ENCODE measurements at regions not wholly inside any gene's neighbourhood (a gene's known extent, or its start where the extent isn't known, plus 50 kb on each side); places are given as distances from the start of the nearest gene placed in this dataset.

DNA sequence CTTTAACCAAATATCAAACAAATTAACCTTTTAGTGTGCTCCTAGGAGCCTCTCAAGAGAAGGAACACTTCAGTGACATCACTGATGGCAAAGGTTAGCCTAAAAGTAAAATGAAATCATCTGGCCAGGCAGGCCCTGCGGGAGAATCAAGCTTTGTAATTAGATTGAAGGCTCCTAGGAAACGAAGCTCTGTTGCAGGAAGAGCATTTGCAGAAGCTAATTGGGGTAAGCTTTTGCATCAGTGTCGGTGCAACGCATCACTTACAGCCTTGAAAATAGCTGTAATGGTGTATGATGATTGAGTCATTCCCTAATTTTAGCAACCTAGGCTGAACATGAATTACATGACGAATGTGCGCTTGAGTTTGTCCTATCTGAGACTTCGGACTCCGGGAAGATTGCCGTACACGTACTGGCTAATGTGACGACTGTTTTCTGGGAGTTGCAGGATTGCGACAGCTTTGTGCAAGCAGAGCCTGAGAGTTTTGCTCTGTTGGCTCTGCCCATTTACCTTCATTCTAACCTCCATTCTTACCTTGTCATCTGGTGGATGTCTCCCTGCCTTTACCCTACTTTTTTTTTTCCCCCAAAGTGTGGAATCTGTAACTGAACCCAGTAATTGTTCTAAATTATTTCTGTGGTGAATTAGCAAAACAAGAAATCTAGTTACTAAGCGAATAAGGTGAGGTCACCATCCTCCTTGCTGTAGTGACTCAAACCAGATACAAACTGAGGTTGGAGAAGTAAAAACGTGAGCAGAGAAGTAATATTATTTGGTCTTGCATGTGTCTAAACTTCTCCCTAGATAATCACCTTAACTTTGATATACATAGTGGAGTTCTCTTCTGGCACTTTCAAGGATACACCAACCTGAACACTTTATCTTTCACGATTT is 675.9 kb upstream of the CITED2 start:
- H3K4me3 ChIP-seq (ENCODE audit: low read length), result no peak overlapping the region
- H3K36me3 ChIP-seq (ENCODE audit: control insufficient read depth, insufficient read depth, low read length), result no peaks in the 10 kb centered on the region
- no peak overlapping the region for H3K9ac ChIP-seq (ENCODE audit: low read length)
- no peaks in the 10 kb centered on the region for H3K27me3 ChIP-seq (ENCODE audit: control insufficient read depth, insufficient read depth, low read length)
- H3K27ac ChIP-seq (ENCODE audit: low read depth, low read length), result no peak overlapping the region
- H3K4me1 ChIP-seq (ENCODE audit: control insufficient read depth, insufficient read depth, low read length), result peaks cover 3% of the 10 kb centered on the region

DNA sequence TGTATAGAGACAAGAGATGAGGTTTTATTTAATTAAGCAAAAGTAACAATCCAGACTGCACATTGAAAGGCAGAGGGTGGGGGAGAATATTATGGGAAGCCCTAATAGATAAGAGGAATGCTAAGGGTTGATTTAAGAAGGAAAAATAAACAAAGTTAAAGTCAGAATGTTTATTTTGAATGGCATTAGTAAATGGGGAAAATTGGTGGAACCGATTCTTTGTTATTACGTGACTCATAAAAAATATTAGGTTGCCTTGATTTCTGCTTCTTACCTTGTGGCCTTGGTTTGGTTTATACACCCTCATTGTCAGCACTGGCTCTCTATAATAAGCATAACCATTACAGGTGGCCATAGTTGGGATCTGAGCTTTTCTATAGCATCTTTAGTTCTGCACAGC is 674.8 kb upstream of the CITED2 start:
- no peak overlapping the region for H3K4me3 ChIP-seq (ENCODE audit: low read length)
- H3K9ac ChIP-seq (ENCODE audit: low read length), result no peak overlapping the region
- H3K36me3 ChIP-seq (ENCODE audit: control insufficient read depth, insufficient read depth, low read length), result no peaks in the 10 kb centered on the region
- H3K27me3 ChIP-seq (ENCODE audit: control insufficient read depth, insufficient read depth, low read length), result no peaks in the 10 kb centered on the region
- no peak overlapping the region for H3K27ac ChIP-seq (ENCODE audit: low read depth, low read length)
- H3K4me1 ChIP-seq (ENCODE audit: control insufficient read depth, insufficient read depth, low read length), result peaks cover 3% of the 10 kb centered on the region

DNA sequence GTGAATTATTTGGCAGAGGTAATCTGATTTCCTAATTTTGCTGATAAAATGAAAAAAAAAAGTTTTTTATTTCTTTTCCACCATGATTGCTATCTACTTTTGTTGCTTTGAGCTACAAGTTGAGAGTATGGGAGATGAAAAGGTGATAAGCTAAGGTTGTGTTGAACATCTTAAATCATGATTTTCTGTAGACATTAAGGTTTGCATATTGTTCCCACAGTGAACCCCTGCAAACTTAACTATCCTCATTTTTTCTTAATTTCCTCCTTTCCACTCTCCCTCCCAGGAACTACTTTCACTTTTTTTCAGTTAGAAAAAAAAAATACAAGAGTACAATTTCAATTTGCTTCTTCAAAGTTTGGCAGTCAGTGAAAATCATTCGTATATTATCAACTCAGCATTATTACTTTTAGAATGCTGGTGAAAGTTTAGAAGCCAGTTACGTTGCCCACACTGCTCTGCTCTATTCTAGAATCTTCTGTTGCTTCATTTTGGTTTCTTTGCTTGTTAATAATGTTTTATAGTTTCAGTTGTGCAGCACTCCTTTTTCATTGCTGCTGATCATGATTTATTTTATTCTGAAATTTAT is 673.8 kb upstream of the CITED2 start:
- H3K4me1 ChIP-seq (ENCODE audit: control insufficient read depth, insufficient read depth, low read length), result peaks cover 3% of the 10 kb centered on the region
- H3K27me3 ChIP-seq (ENCODE audit: control insufficient read depth, insufficient read depth, low read length), result no peaks in the 10 kb centered on the region
- no peaks in the 10 kb centered on the region for H3K36me3 ChIP-seq (ENCODE audit: control insufficient read depth, insufficient read depth, low read length)
- H3K27ac ChIP-seq (ENCODE audit: low read depth, low read length), result no peak overlapping the region
- no peak overlapping the region for H3K4me3 ChIP-seq (ENCODE audit: low read length)
- no peak overlapping the region for H3K9ac ChIP-seq (ENCODE audit: low read length)

DNA sequence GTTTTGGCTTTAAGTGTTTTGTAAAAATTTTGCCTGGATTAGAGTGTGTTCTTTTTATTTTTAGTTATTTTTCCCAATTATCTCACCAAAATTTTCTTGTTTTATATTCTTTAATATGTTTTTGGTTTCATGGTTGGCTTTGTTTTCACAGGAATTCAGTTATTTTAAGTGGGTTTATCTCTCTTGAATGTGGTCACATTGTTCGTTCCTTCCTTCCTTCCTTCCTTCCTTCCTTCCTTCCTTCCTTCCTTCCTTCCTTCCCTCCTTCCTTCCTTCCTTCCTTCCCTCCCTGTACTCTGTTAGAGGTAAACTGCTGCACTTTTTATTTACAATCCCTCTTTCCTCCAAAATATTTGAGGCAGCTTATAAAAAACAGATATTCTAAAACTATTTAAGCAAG is 672.9 kb upstream of the CITED2 start:
- Histone ChIP-seq H3K27me3 (ENCODE audit: control insufficient read depth, insufficient read depth, low read length) (no peaks in the 10 kb centered on the region), H3K4me3 (ENCODE audit: low read length) (no peak overlapping the region), H3K9ac (ENCODE audit: low read length) (no peak overlapping the region), H3K36me3 (ENCODE audit: control insufficient read depth, insufficient read depth, low read length) (no peaks in the 10 kb centered on the region), H3K27ac (ENCODE audit: low read depth, low read length) (no peak overlapping the region), H3K4me1 (ENCODE audit: control insufficient read depth, insufficient read depth, low read length) (peaks cover 3% of the 10 kb centered on the region)

DNA sequence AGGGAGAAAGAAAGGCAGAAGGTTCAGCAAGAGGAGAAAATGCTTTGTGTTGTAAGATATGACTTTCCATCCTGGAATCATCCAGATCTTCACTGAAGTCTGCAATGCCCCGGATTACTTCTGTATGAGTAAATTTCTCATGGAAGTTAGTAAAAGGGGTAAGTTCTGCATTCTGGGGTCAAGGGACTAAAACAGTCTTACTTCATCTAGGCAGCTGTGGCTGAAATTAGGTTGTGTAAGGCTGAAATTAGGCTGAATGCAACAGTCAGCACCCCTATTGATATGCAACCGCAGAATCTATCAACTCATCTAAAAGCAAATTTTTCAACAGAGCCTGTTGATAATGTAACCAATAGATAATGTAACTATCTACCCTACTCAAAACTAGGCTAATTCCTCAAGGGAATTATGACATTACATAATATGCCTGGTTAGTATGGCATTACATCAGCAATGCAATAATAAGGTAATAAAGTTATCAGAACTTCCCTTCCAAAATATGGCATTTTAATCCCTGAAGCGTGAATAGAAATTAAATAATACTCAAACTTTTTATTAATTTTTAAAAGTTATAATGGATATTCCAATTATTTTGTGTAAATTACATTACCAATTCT is 671.7 kb upstream of the CITED2 start:
- no peak overlapping the region for H3K27ac ChIP-seq (ENCODE audit: low read depth, low read length)
- no peaks in the 10 kb centered on the region for H3K36me3 ChIP-seq (ENCODE audit: control insufficient read depth, insufficient read depth, low read length)
- H3K4me3 ChIP-seq (ENCODE audit: low read length), result no peak overlapping the region
- no peaks in the 10 kb centered on the region for H3K27me3 ChIP-seq (ENCODE audit: control insufficient read depth, insufficient read depth, low read length)
- no peak overlapping the region for H3K9ac ChIP-seq (ENCODE audit: low read length)
- peaks cover 1% of the 10 kb centered on the region for H3K4me1 ChIP-seq (ENCODE audit: control insufficient read depth, insufficient read depth, low read length)

DNA sequence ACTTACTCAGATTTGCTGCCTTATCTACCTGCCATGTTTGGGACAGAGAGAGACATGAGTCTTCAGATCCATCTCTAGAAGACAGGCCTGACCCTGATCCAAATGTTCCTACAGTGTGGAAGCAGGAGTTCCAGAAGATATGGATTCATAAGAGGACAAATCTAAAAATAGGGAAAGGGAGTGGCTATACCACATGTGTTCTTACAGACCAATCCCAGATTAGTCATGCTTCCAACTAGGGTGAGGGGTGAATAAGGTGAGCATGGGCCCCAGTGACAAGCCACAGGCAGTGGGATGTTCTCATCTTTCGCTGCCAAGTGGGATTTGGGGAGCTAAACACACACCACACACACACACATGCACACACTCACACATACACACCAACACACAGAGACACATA is 670.7 kb upstream of the CITED2 start:
- Histone ChIP-seq H3K27ac (ENCODE audit: low read depth, low read length) (no peak overlapping the region), H3K4me1 (ENCODE audit: control insufficient read depth, insufficient read depth, low read length) (peaks cover 4% of the 10 kb centered on the region), H3K27me3 (ENCODE audit: control insufficient read depth, insufficient read depth, low read length) (no peaks in the 10 kb centered on the region), H3K9ac (ENCODE audit: low read length) (no peak overlapping the region), H3K4me3 (ENCODE audit: low read length) (no peak overlapping the region), H3K36me3 (ENCODE audit: control insufficient read depth, insufficient read depth, low read length) (no peaks in the 10 kb centered on the region)

DNA sequence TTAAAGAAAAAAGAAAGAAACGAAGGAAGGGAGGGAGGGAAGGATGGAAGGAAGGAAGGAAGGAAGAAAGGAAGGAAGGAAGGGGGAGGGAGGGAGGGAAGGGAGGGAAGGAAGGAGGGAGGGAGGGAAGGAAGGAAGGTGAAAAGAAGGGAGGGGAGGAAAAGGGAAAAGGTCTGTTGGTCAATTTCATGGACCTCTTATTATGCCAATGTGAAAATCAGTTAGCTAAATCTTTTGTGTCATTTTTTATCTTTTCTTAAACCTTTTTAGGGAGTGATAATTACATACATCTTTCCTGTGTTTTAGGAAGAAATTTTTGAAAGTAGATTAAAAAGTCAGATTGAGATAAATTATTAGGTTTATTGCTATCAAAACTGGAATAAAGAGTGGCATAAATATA is 670.2 kb upstream of the CITED2 start:
- Histone ChIP-seq H3K27me3 (ENCODE audit: control insufficient read depth, insufficient read depth, low read length) (no peaks in the 10 kb centered on the region), H3K27ac (ENCODE audit: low read depth, low read length) (no peak overlapping the region), H3K9ac (ENCODE audit: low read length) (no peak overlapping the region), H3K4me1 (ENCODE audit: control insufficient read depth, insufficient read depth, low read length) (peaks cover 4% of the 10 kb centered on the region), H3K36me3 (ENCODE audit: control insufficient read depth, insufficient read depth, low read length) (no peaks in the 10 kb centered on the region), H3K4me3 (ENCODE audit: low read length) (no peak overlapping the region)

DNA sequence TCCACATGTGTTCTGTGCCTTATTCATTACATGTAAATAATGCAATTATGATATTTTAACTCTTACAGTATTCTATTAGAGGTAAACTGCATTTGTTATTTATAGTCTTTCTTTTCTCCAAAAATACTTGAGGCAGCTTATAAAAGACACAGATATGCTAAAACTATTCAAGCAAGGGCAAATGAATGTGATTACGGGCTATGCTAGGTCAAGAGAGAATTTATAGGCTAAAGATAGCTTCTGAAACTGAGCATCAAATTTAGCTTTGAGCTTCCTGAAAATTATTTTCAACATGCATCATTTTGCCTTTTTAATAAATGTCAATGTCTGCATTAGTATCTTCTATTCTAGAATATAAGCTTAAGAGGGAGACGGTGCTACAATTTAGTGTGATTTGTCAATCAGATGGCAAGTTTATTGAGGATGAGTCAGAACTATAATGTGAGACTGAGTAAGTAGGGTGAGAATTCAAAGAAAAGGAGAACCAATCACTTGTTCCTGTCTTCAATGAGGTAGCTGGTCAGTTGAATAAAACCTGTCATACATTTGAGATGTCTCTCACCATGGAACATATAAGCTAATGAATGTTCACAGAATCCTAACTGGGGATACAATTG is 669.4 kb upstream of the CITED2 start:
- peaks cover 4% of the 10 kb centered on the region for H3K4me1 ChIP-seq (ENCODE audit: control insufficient read depth, insufficient read depth, low read length)
- H3K9ac ChIP-seq (ENCODE audit: low read length), result no peak overlapping the region
- no peaks in the 10 kb centered on the region for H3K27me3 ChIP-seq (ENCODE audit: control insufficient read depth, insufficient read depth, low read length)
- H3K27ac ChIP-seq (ENCODE audit: low read depth, low read length), result no peak overlapping the region
- H3K36me3 ChIP-seq (ENCODE audit: control insufficient read depth, insufficient read depth, low read length), result no peaks in the 10 kb centered on the region
- H3K4me3 ChIP-seq (ENCODE audit: low read length), result no peak overlapping the region

DNA sequence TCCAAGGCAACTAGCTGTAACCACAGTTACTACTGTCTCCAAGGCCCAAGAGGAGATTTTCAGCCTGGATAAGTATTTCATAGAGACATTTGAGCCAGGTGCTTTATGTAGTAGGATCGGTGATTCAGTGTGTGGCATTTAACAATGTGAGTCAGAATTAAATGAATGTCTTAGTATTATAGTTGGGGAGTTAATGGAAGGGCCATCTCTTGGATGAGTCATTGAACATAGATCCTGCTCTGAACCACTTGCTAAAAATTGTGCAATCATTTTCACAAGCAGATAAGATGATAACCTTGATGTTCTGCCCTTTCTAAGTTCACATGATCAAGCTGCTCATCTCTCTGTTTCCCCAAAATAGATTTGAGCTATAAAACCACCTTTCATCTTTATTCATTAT is 668.9 kb upstream of the CITED2 start:
- Histone ChIP-seq H3K4me1 (ENCODE audit: control insufficient read depth, insufficient read depth, low read length) (peaks cover 4% of the 10 kb centered on the region), H3K27ac (ENCODE audit: low read depth, low read length) (no peak overlapping the region), H3K27me3 (ENCODE audit: control insufficient read depth, insufficient read depth, low read length) (no peaks in the 10 kb centered on the region), H3K4me3 (ENCODE audit: low read length) (no peak overlapping the region), H3K9ac (ENCODE audit: low read length) (no peak overlapping the region), H3K36me3 (ENCODE audit: control insufficient read depth, insufficient read depth, low read length) (no peaks in the 10 kb centered on the region)

DNA sequence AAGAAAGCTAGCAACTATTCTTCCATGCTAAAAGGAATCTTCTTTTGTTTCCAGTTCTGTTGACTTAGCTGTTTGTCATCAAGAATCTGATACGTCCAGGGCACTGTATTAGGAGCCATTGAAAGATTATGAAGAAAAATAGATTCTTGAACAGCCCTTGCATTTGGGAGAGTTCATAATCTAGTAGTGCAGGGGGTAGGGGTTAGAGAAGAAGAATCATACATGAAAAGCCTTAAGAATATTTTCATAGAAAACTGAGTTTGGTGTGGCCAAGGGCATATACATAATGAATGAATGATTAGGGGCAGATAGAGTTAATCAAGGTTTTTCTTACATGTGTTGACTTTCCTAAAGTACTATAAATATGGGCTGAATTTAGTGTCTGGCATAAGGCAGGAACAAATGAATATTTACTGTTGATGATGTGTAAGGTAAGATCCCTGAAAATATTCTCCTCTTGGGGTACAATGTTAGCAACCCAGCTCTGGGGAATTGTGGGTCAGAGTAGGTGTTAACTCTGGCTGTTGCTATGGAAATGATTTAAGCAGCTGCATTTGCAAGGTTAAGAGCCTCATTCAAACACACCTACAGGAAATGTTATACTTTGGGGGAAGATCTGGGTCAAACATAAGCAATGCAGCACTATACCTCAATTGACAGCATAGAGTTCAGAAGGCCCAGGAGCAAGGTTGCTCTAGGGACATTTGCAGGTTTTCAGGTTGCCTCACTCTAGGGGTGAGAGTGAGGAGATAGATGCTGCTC is 667.3 kb upstream of the CITED2 start:
- H3K36me3 ChIP-seq (ENCODE audit: control insufficient read depth, insufficient read depth, low read length), result no peaks in the 10 kb centered on the region
- H3K4me1 ChIP-seq (ENCODE audit: control insufficient read depth, insufficient read depth, low read length), result peaks cover 4% of the 10 kb centered on the region
- H3K27ac ChIP-seq (ENCODE audit: low read depth, low read length), result no peak overlapping the region
- H3K4me3 ChIP-seq (ENCODE audit: low read length), result no peak overlapping the region
- no peak overlapping the region for H3K9ac ChIP-seq (ENCODE audit: low read length)
- H3K27me3 ChIP-seq (ENCODE audit: control insufficient read depth, insufficient read depth, low read length), result no peaks in the 10 kb centered on the region

DNA sequence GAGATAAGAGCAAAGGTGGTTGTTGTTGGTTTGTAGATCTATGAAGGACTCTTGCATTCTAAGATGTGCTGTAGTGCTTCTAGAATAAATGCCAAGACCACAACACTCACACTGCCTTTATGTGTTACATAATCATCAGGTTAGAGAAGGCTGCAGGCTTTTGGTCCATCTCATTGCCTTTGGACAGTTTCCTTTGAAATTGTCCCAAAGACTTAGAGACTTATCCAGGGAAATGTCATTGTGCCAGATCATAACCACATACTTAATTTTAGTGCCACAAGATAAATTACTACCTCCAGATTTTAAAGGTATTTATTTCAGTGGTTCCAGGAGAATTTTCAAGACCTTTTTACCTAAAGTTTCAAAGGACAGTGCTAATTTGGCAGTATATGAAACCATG is 666.6 kb upstream of the CITED2 start:
- Histone ChIP-seq H3K4me1 (ENCODE audit: control insufficient read depth, insufficient read depth, low read length) (peaks cover 4% of the 10 kb centered on the region), H3K4me3 (ENCODE audit: low read length) (no peak overlapping the region), H3K36me3 (ENCODE audit: control insufficient read depth, insufficient read depth, low read length) (no peaks in the 10 kb centered on the region), H3K9ac (ENCODE audit: low read length) (no peak overlapping the region), H3K27me3 (ENCODE audit: control insufficient read depth, insufficient read depth, low read length) (no peaks in the 10 kb centered on the region), H3K27ac (ENCODE audit: low read depth, low read length) (no peak overlapping the region)

DNA sequence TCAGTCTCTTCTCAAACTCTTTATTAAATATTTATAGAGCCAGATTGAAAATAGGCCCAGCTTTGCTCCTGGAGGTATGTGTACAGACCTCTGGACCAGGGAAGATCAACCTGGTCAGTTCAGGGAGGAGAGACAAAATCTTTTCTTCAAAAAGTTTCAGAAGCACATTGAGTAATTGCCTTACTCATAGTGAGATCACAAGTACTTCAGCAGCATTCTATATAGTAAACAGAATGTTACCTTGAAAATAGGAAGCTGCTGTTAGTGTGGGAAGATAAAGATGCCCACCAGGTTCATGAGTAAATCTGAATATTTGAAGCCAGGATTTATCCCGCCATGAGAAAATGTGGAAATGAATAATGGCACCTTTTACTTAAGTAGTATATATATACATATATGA is 665.9 kb upstream of the CITED2 start:
- H3K4me1 ChIP-seq (ENCODE audit: control insufficient read depth, insufficient read depth, low read length), result peaks cover 4% of the 10 kb centered on the region
- H3K27me3 ChIP-seq (ENCODE audit: control insufficient read depth, insufficient read depth, low read length), result no peaks in the 10 kb centered on the region
- no peak overlapping the region for H3K4me3 ChIP-seq (ENCODE audit: low read length)
- no peak overlapping the region for H3K9ac ChIP-seq (ENCODE audit: low read length)
- no peaks in the 10 kb centered on the region for H3K36me3 ChIP-seq (ENCODE audit: control insufficient read depth, insufficient read depth, low read length)
- no peak overlapping the region for H3K27ac ChIP-seq (ENCODE audit: low read depth, low read length)

Measured in rectal smooth muscle tissue (tissue), 1 donor.